Testis (tissue), 2 donors: ENCODE measurements at regions not wholly inside any gene's neighbourhood (a gene's known extent, or its start where the extent isn't known, plus 50 kb on each side); places are given as distances from the start of the nearest gene placed in this dataset.

Experiments
- POLR2A ChIP-seq: fragments of 450-650 bp; IDR thresholded peaks from one replicate; pipeline ENCODE4 v1.6.1; 2017; ENCODE audit warnings: antibody characterized with exemption, mild to moderate bottlenecking, moderate library complexity
- TF ChIP-seq, protein P1 (sequence below), 3 experiments: fragments of 450-650 bp in 2 of 3; fragments of 200-600 bp in 1 of 3; sonication (generic) in 1 of 3; IDR thresholded peaks; one replicate each; pipeline ENCODE4 v1.5.1; 2016 to 2019; ENCODE audit warnings: antibody characterized with exemption in 3 of 3, mild to moderate bottlenecking in 2 of 3, moderate library complexity in 1 of 3

DNA sequence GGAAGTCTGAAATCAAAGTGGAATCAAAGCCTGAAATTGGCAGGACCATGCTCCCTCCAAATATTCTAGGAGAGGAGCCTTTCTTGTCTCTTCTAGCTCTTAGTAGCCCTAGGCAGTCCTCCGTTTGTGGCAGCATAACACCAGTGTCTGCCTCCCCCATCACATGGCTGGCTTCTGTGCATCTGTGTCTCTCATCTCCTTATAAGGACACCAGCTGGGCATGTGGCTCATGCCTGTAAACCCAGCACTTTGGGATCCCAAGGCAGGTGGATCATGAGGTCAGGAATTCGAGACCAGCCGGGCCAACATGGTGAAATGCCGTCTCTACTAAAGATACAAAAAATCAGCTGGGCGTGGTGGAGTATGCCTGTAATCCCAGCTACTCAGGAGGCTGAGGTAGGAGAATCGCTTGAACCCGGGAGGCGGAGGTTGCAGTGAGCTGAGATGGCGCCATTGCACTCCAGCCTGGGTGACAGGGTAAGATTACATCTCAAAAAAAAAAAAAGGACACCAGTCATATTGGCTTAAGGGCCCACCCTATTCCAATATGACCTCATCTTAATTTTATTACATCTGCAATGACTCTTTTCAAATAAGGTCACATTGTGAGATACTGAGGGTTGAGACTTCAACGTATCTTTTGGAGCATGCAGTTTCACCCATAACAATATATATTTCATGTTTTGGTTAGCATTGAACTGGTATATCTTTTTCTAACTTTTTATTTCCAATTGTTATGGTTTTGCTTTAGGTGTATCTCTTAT lies 148.0 kb upstream of the TPM1 start:
- TF ChIP-seq, protein P1, sequence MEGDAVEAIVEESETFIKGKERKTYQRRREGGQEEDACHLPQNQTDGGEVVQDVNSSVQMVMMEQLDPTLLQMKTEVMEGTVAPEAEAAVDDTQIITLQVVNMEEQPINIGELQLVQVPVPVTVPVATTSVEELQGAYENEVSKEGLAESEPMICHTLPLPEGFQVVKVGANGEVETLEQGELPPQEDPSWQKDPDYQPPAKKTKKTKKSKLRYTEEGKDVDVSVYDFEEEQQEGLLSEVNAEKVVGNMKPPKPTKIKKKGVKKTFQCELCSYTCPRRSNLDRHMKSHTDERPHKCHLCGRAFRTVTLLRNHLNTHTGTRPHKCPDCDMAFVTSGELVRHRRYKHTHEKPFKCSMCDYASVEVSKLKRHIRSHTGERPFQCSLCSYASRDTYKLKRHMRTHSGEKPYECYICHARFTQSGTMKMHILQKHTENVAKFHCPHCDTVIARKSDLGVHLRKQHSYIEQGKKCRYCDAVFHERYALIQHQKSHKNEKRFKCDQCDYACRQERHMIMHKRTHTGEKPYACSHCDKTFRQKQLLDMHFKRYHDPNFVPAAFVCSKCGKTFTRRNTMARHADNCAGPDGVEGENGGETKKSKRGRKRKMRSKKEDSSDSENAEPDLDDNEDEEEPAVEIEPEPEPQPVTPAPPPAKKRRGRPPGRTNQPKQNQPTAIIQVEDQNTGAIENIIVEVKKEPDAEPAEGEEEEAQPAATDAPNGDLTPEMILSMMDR (IDR thresholded peaks at IDR 0.05) = no peak
- no peak for TF ChIP-seq POLR2A
